GM06990 (cell line): ENCODE measurements at regions not wholly inside any gene's neighbourhood (a gene's known extent, or its start where the extent isn't known, plus 50 kb on each side); places are given as distances from the start of the nearest gene placed in this dataset.

Experiments
- DNase-seq: peaks from one replicate; pipeline ENCODE4 v3.0.0-alpha.2; 2011; ENCODE audit not compliant: insufficient read length; ENCODE audit errors: extremely low read depth
- H3K27me3 ChIP-seq: replicated peaks from 2 replicates; pipeline ENCODE4 v1.6.0; 2011; ENCODE audit warnings: low read length; ENCODE audit not compliant: control insufficient read depth, insufficient read depth
- H3K36me3 ChIP-seq: 2 replicates; pipeline ENCODE4 v1.5.1; 2011; ENCODE audit warnings: low read length; ENCODE audit not compliant: control insufficient read depth, insufficient read depth
- H3K4me3 ChIP-seq: replicated peaks from 2 replicates; pipeline ENCODE4 v1.5.1; 2011; ENCODE audit warnings: low read depth, mild to moderate bottlenecking, control low read depth, low read length
- TF ChIP-seq, protein P1 (sequence below): IDR thresholded peaks from 2 replicates; pipeline ENCODE4 v1.5.1; 2011; ENCODE audit warnings: low read length, control low read depth, mild to moderate bottlenecking, inconsistent platforms; ENCODE audit not compliant: insufficient read depth, poor library complexity, severe bottlenecking

DNA sequence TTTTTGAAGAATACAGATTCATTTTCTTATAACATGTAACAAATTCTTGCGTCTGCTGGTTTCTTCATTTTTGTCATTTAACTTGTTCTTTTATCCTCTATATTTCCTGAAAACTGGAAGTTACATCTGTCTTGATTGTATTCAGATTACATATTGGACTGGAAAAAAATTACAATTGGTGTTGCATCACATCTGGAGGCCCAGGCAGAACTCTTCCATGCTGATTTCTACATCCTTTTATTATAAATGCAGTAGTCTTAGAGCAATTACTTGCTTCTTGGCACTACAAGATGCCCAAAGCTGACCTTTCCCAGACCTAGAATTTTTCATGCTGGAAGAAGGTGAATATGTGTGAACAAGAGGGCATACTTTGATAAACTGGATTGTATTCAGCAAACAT lies 460.9 kb upstream of the CNTNAP2 start:
- no peaks in the 10 kb centered on the region for H3K36me3 ChIP-seq

DNA sequence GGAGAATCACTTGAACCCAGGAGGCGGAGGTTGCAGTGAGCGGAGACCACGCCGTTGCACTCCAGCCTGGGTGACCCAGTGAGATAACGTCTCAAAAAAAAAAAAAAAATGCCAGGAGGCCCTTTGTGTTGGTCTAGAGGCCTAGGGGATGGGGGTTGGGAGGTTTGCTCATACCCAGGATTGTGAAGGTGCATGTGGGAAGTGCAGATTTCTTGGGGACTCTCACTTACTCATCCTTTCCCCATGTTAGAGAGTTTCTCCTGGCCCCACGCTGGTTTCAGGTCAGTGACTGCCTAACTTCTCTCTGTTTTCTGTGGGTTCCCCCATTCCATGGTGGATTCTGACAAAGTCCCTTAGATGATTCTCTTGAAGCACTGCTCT lies 471.5 kb upstream of the CNTNAP2 start:
- TF ChIP-seq, protein P1, sequence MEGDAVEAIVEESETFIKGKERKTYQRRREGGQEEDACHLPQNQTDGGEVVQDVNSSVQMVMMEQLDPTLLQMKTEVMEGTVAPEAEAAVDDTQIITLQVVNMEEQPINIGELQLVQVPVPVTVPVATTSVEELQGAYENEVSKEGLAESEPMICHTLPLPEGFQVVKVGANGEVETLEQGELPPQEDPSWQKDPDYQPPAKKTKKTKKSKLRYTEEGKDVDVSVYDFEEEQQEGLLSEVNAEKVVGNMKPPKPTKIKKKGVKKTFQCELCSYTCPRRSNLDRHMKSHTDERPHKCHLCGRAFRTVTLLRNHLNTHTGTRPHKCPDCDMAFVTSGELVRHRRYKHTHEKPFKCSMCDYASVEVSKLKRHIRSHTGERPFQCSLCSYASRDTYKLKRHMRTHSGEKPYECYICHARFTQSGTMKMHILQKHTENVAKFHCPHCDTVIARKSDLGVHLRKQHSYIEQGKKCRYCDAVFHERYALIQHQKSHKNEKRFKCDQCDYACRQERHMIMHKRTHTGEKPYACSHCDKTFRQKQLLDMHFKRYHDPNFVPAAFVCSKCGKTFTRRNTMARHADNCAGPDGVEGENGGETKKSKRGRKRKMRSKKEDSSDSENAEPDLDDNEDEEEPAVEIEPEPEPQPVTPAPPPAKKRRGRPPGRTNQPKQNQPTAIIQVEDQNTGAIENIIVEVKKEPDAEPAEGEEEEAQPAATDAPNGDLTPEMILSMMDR: no peak
- no peak for DNase-seq
- H3K36me3 ChIP-seq: no peaks in the 10 kb centered on the region
- H3K27me3 ChIP-seq: no peaks in the 10 kb centered on the region
- no peak overlapping the region for H3K4me3 ChIP-seq

More for the DNA sequence above, 460.9 kb upstream of the CNTNAP2 start:
- TF ChIP-seq, protein P1: no peak
- H3K27me3 ChIP-seq: no peaks in the 10 kb centered on the region
- no peak overlapping the region for H3K4me3 ChIP-seq
- DNase-seq: no peak

DNA sequence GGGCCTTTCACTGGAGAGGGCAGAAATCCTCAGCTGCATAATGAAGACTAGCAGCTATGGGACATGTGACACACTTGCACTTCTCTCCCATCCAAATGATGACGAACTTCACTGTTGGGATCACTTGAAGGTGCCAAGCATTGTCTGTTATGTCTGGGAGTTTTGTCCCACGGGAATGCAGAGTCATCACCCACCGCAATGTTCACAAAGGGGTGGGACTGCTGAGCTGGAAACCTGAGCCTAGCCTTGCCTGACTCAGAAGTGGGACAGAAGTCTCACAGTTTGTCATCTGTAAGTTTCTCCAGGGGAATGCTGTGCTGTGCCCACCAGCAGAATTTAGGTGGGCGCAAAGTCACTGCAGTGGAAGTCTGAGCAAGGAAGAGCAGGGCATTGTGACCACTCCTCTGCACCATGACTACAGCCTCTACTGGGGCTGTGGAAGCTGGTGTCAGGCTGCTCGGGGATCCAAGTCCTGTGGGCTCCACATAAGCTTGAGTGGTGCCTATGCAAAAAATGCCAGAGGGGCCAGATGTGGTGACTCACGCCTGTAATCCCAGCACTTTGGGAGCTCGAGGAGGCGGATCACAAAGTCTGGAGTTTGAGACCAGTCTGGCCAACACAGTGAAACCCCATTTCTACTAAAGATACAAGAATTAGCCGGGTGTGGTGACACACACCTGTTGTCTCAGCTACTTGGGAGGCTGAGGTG lies 472.0 kb upstream of the CNTNAP2 start:
- DNase-seq: no peak

DNA sequence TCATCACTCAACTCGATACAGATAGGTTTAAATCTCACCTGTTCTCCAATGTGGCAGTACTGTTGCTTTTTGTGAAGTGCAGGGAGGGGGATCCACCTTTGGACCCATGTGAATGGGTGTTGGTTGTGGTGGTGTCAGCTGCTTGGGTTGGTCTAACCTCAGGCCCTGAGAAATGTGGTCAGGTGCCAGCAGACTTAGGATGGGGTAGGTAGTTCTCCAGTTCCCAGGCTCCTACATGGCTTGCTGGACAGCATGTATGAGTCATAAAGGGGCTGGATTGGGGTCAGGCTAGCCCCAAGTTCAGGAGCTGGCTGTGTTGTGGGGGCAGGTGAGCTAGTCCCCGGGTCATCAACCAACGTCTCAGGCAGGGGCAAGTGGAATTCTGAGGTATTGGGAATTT lies 472.6 kb upstream of the CNTNAP2 start:
- TF ChIP-seq, protein P1: no peak
- no peak for DNase-seq
- Histone ChIP-seq H3K4me3 (no peak overlapping the region), H3K36me3 (no peaks in the 10 kb centered on the region), H3K27me3 (no peaks in the 10 kb centered on the region)

More for the DNA sequence above, 472.0 kb upstream of the CNTNAP2 start:
- H3K27me3 ChIP-seq: no peaks in the 10 kb centered on the region
- TF ChIP-seq, protein P1: no peak
- no peaks in the 10 kb centered on the region for H3K36me3 ChIP-seq
- H3K4me3 ChIP-seq: no peak overlapping the region

DNA sequence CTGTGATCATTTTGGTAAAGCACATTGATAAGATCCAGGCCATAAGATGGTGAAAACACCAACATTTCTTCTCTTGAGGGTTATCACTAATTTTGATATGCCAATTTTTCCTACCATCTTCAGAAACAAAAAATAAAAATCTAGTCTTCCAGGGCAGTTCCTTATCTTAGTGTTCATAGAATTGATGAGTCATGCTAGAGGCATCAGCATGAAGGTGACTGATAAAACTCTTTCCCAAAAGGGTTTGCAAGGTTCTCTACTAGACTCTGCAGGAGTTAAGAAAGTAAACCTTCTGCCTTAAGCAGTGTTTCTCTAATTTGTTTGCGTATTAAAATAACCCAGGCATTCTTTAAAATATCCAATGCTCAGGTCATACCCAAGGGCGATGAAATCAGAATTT lies 483.1 kb upstream of the CNTNAP2 start:
- TF ChIP-seq, protein P1: no peak
- no peaks in the 10 kb centered on the region for H3K27me3 ChIP-seq
- no peak for DNase-seq
- no peaks in the 10 kb centered on the region for H3K36me3 ChIP-seq
- no peak overlapping the region for H3K4me3 ChIP-seq

DNA sequence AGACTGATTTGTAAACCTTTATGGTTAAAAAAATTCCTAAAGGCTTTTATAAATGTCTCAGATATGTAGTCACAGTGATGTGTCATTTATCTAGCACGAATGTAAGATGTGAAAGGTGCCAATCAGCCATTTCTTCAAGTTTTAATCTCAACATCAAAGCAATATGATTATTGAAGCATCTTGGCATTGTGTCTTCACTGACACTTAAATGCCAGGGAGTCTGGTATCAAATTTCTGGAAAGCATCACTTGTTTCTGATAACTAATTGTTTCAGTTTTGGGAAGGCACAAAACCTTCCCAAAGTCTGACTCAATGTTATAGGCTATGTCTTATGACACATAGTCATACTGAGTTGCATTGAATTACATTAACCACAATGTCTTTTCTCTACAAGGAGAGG lies 492.0 kb upstream of the CNTNAP2 start:
- DNase-seq: no peak
- TF ChIP-seq, protein P1: no peak
- no peak overlapping the region for H3K4me3 ChIP-seq
- no peaks in the 10 kb centered on the region for H3K36me3 ChIP-seq
- no peaks in the 10 kb centered on the region for H3K27me3 ChIP-seq
